H1 (cell line): ENCODE measurements at regions not wholly inside any gene's neighbourhood (a gene's known extent, or its start where the extent isn't known, plus 50 kb on each side); places are given as distances from the start of the nearest gene placed in this dataset.

Experiments used
- CTCF ChIA-PET: fragments of 300-600 bp; sonication (Branson Sonifier 250); formaldehyde crosslinking; loops from one replicate; lab custom pipeline; 2021; ENCODE audit not compliant: partially characterized antibody; lab: Charles Lee
- POLR2A ChIA-PET: fragments of 300-600 bp; sonication (Branson Sonifier 250); formaldehyde crosslinking; loops from one replicate; lab custom pipeline; 2021; ENCODE audit warnings: inconsistent platforms; ENCODE audit not compliant: partially characterized antibody; lab: Charles Lee
- DNase-seq, 2 experiments: peaks; one replicate each; pipeline versions ENCODE4 v3.0.0 to v3.0.0-alpha.2; 2010 to 2022; ENCODE audit warnings: low spot score in 2 of 2, low read depth in 1 of 2, mixed read lengths in 1 of 2
- FAIRE-seq: peaks from 2 replicates; lab custom pipeline; 2011; peaks lifted over from hg19 to GRCh38; lab: Jason Lieb, UNC
- H2AFZ ChIP-seq: 2 replicates; pipeline ENCODE4 v1.8.1; 2012; ENCODE audit warnings: low read length, inconsistent platforms
- H2AK5ac ChIP-seq: 2 replicates; pipeline ENCODE4 v1.6.1; 2013; ENCODE audit warnings: low read depth, low read length
- H2BK120ac ChIP-seq: replicated peaks from 2 replicates; pipeline ENCODE3; 2013; ENCODE audit warnings: low read depth, low read length, inconsistent platforms
- H2BK12ac ChIP-seq: 2 replicates; pipeline ENCODE4 v1.6.1; 2013; ENCODE audit warnings: low read depth, low read length
- H2BK15ac ChIP-seq: 2 replicates; pipeline ENCODE4 v1.6.1; 2013; ENCODE audit warnings: low read length
- H2BK20ac ChIP-seq: 2 replicates; pipeline ENCODE4 v1.6.1; 2013; ENCODE audit warnings: low read length
- H2BK5ac ChIP-seq: 2 replicates; pipeline ENCODE4 v1.6.1; 2013; ENCODE audit warnings: low read depth, low read length
- H3K14ac ChIP-seq: 2 replicates; pipeline ENCODE4 v1.6.1; 2013; ENCODE audit warnings: inconsistent platforms; ENCODE audit not compliant: insufficient read length
- H3K18ac ChIP-seq: 2 replicates; pipeline ENCODE4 v1.6.1; 2013; ENCODE audit warnings: low read length; ENCODE audit errors: extremely low read depth
- H3K23ac ChIP-seq: 2 replicates; pipeline ENCODE4 v1.6.1; 2013; ENCODE audit warnings: inconsistent platforms; ENCODE audit not compliant: insufficient read length
- H3K23me2 ChIP-seq: 2 replicates; pipeline ENCODE4 v1.6.1; 2013; ENCODE audit warnings: low read depth, low read length
- H3K27ac ChIP-seq: 2 replicates; pipeline ENCODE4 v1.6.1; 2011; ENCODE audit warnings: low read depth, low read length, inconsistent platforms
- H3K27me3 ChIP-seq, 4 experiments: replicated peaks in 1 of 4; 1 replicate in 1 of 4; 2 replicates in 3 of 4; pipeline versions ENCODE4 v1.6.1 to v1.8.1; 2011 to 2013; ENCODE audit warnings: low read length in 3 of 4, mild to moderate bottlenecking in 3 of 4, inconsistent platforms in 2 of 4, mixed read lengths in 2 of 4, moderate library complexity in 1 of 4; ENCODE audit not compliant: control insufficient read depth in 3 of 4, insufficient read depth in 3 of 4; ENCODE audit errors: extremely low read depth in 1 of 4
- H3K36me3 ChIP-seq, 4 experiments: 2 replicates each; pipeline versions ENCODE4 v1.6.1 to v1.8.1; 2011 to 2013; ENCODE audit warnings: mild to moderate bottlenecking in 4 of 4, low read length in 3 of 4, moderate library complexity in 2 of 4, control low read depth in 1 of 4, inconsistent platforms in 1 of 4; ENCODE audit not compliant: insufficient read depth in 4 of 4, control insufficient read depth in 2 of 4
- H3K4ac ChIP-seq: replicated peaks from 2 replicates; pipeline ENCODE3; 2013; ENCODE audit warnings: low read length, low read depth, mixed read lengths, inconsistent platforms; ENCODE audit not compliant: insufficient read length
- H3K4me1 ChIP-seq, 4 experiments: replicated peaks in 1 of 4; 1 replicate in 1 of 4; 2 replicates in 3 of 4; pipeline versions ENCODE4 v1.6.1 to v1.8.1; 2011 to 2013; ENCODE audit warnings: low read length in 3 of 4, inconsistent platforms in 2 of 4, mixed read lengths in 1 of 4; ENCODE audit not compliant: insufficient read depth in 4 of 4, control insufficient read depth in 3 of 4
- H3K4me2 ChIP-seq, 2 experiments: 2 replicates each; pipeline versions ENCODE4 v1.6.1 to v1.8.1; 2011 to 2013; ENCODE audit warnings: low read depth in 2 of 2, low read length in 2 of 2, control low read depth in 1 of 2, inconsistent platforms in 1 of 2, mild to moderate bottlenecking in 1 of 2; ENCODE audit not compliant: insufficient read depth in 1 of 2
- H3K4me3 ChIP-seq, 4 experiments: fragments of 200-600, 300-600 bp in 1 of 4; sonication (generic), shearing (Covaris generic), sonication (Bioruptor Twin) in 1 of 4; 2 replicates each; pipeline versions ENCODE4 v1.5.1 to v1.8.1; 2011 to 2016; ENCODE audit warnings: low read length in 4 of 4, low read depth in 3 of 4, control low read depth in 2 of 4, inconsistent platforms in 2 of 4, mild to moderate bottlenecking in 2 of 4, mixed read lengths in 1 of 4, moderate library complexity in 1 of 4; ENCODE audit not compliant: insufficient read depth in 2 of 4; ENCODE audit errors: extremely low read depth in 1 of 4
- H3K56ac ChIP-seq: replicated peaks from 2 replicates; pipeline ENCODE3; 2013; ENCODE audit warnings: low read depth, mild to moderate bottlenecking, mixed read lengths, low read length, inconsistent platforms; ENCODE audit not compliant: insufficient read length
- H3K79me1 ChIP-seq: 2 replicates; pipeline ENCODE4 v1.6.1; 2013; ENCODE audit warnings: low read depth, low read length, control low read depth
- H3K79me2 ChIP-seq, 2 experiments: 2 replicates each; pipeline versions ENCODE4 v1.6.1 to v1.8.1; 2012 to 2013; ENCODE audit warnings: low read length in 2 of 2, mild to moderate bottlenecking in 2 of 2, inconsistent platforms in 1 of 2; ENCODE audit not compliant: insufficient read depth in 2 of 2, control insufficient read depth in 1 of 2
- H3K9ac ChIP-seq, 4 experiments: replicated peaks in 1 of 4; 1 replicate in 1 of 4; 2 replicates in 3 of 4; pipeline versions ENCODE4 v1.6.1 to v1.8.1; 2011 to 2013; ENCODE audit warnings: low read depth in 3 of 4, low read length in 3 of 4, control low read depth in 2 of 4, mild to moderate bottlenecking in 2 of 4, moderate library complexity in 2 of 4, inconsistent platforms in 1 of 4; ENCODE audit errors: extremely low read depth in 1 of 4
- H3K9me3 ChIP-seq, 2 experiments: 2 replicates each; pipeline versions ENCODE4 v1.6.1 to v1.8.1; 2012 to 2013; ENCODE audit warnings: mild to moderate bottlenecking in 2 of 2, moderate library complexity in 2 of 2, control low read depth in 1 of 2, inconsistent platforms in 1 of 2, low read depth in 1 of 2, low read length in 1 of 2, mixed read lengths in 1 of 2; ENCODE audit not compliant: insufficient read depth in 2 of 2
- H4K20me1 ChIP-seq, 2 experiments: replicated peaks in 1 of 2; 2 replicates each; pipeline versions ENCODE3 to v1.8.1; 2011 to 2013; ENCODE audit warnings: inconsistent platforms in 2 of 2, low read length in 2 of 2, mild to moderate bottlenecking in 1 of 2; ENCODE audit not compliant: insufficient read depth in 2 of 2, control insufficient read depth in 1 of 2
- H4K5ac ChIP-seq: 2 replicates; pipeline ENCODE4 v1.6.1; 2013; ENCODE audit warnings: low read length, low read depth, mixed read lengths, inconsistent platforms; ENCODE audit not compliant: insufficient read length
- H4K8ac ChIP-seq: 2 replicates; pipeline ENCODE4 v1.8.0; 2013; ENCODE audit warnings: mild to moderate bottlenecking, moderate library complexity, low read length, inconsistent platforms; ENCODE audit not compliant: insufficient read depth; ENCODE audit errors: extremely low read depth
- H4K91ac ChIP-seq: replicated peaks from 2 replicates; pipeline ENCODE3; 2013; ENCODE audit warnings: low read length, mixed read lengths, inconsistent platforms; ENCODE audit not compliant: insufficient read length
- CTCF ChIP-seq, 3 experiments: IDR thresholded peaks; 1 replicate in 2 of 3; 2 replicates in 1 of 3; pipeline versions ENCODE4 v1.5.1 to v1.6.1; 2011; ENCODE audit warnings: low read length in 3 of 3, mild to moderate bottlenecking in 3 of 3, inconsistent platforms in 2 of 3, low read depth in 1 of 3, moderate library complexity in 1 of 3; ENCODE audit not compliant: insufficient read depth in 1 of 3; ENCODE audit errors: control extremely low read depth in 1 of 3
- MAX ChIP-seq: IDR thresholded peaks from 2 replicates; pipeline ENCODE4 v1.6.1; 2012; ENCODE audit warnings: inconsistent platforms
- RAD21 ChIP-seq, 2 experiments: IDR thresholded peaks in 1 of 2; conservative IDR thresholded peaks in 1 of 2; 2 replicates each; pipeline ENCODE4 v1.6.1; 2011; ENCODE audit warnings: low read depth in 2 of 2, low read length in 2 of 2, improper control_type of control experiment in 1 of 2, inconsistent platforms in 1 of 2, mild to moderate bottlenecking in 1 of 2, moderate library complexity in 1 of 2
- RBBP5 ChIP-seq: IDR thresholded peaks from 2 replicates; pipeline ENCODE4 v1.7.1; 2012; ENCODE audit warnings: low read depth, mild to moderate bottlenecking, inconsistent platforms, low read length, moderate library complexity, borderline replicate concordance
- WGBS, 2 experiments: shearing (Covaris generic) in 1 of 2; methylation state at CpG; one replicate each; pipeline versions ENCODE4 v1.1.6 to v1.1.7; 2013 to 2015; ENCODE audit warnings: low lambda C conversion rate in 2 of 2, mixed read lengths in 2 of 2, inconsistent platforms in 1 of 2, low coverage in 1 of 2, missing lambda C conversion rate in 1 of 2; ENCODE audit not compliant: insufficient replicate concordance in 2 of 2, insufficient coverage in 1 of 2, insufficient read length in 1 of 2; ENCODE audit errors: extremely low coverage in 1 of 2, missing lambda C conversion rate in 1 of 2; 5-methylcytosine and 5-hydroxymethylcytosine counted together

- ChIA-PET CTCF (interaction anchor here (0.5 to 3.4 kb wide), 48 partner anchors 8 to 1021 kb away, joined by 3 to 26 read pairs (median 4); no protein-coding TSS in a partner anchor), POLR2A (no interaction called here)
- Histone ChIP-seq H2BK20ac (no peak overlapping the region), H3K4me1 (peaks cover 0 to 3% (median 1%) of the 10 kb centered on the region in 4 experiments; a peak in 1 of 7 replicates), H2BK15ac (no peak overlapping the region), H3K79me1 (no peaks in the 10 kb centered on the region), H3K4ac (no peak overlapping the region), H4K91ac (no peak overlapping the region), H2AFZ (no peak overlapping the region), H4K5ac (no peak overlapping the region), H3K18ac (no peak overlapping the region), H2AK5ac (no peak overlapping the region), H3K56ac (no peak overlapping the region), H3K9me3 (no peaks in the 10 kb centered on the region), H2BK5ac (no peak overlapping the region), H3K4me3 (no peak overlapping the region), H3K23me2 (no peaks in the 10 kb centered on the region), H2BK120ac (no peak overlapping the region), H3K9ac (no peak overlapping the region), H4K8ac (no peak overlapping the region), H3K27me3 (peaks cover 0 to 1% (median 0%) of the 10 kb centered on the region in 4 experiments; a peak in 1 of 7 replicates), H3K14ac (no peak overlapping the region), H4K20me1 (no peaks in the 10 kb centered on the region), H3K27ac (no peak overlapping the region), H3K79me2 (no peaks in the 10 kb centered on the region), H3K36me3 (no peaks in the 10 kb centered on the region), H2BK12ac (no peak overlapping the region), H3K4me2 (no peak overlapping the region), H3K23ac (no peak overlapping the region)
- TF ChIP-seq MAX, result no peak
- no peak for TF ChIP-seq RBBP5
- TF ChIP-seq RAD21 (IDR thresholded peaks at IDR 0.05 in 1 of 2, conservative IDR thresholded peaks at IDR 0.05 in 1 of 2; ENCODE audit: low read depth in 2 of 2, low read length in 2 of 2), result peak; percentile 83 to 87
- peak in 2 of 3 experiments; percentile 65 to 75; a peak in 3 of 4 replicates for TF ChIP-seq CTCF (IDR thresholded peaks at IDR 0.05; ENCODE audit: control extremely low read depth in 1 of 3, insufficient read depth in 1 of 3, low read depth in 1 of 3, low read length in 3 of 3)
- FAIRE-seq (peak; percentile 95), DNase-seq (no peak)
- 26% methylated on average over 6 of the region's 6 CpGs; no CpG with 5 or more reads in 1 of the 2 experiments for WGBS, 2 experiments
Observed at GRCh38 chr13:31909864-31910551, 121.6 kb upstream of the FRY start.
